GF-D8 (cell line): ENCODE measurements at regions not wholly inside any gene's neighbourhood (a gene's known extent, or its start where the extent isn't known, plus 50 kb on each side); places are given as distances from the start of the nearest gene placed in this dataset.
A peak's percentile ranks its signal among the peaks of the same experiment; 100 is the strongest.
"Not testable (repeated sequence)": the region's sequence is repeated elsewhere in the genome, so short reads cannot be mapped to it uniquely, and the experiment has no call there.

Experiments
- DNase-seq: peaks from one replicate; lab custom pipeline; 2025; lab: John Stamatoyannopoulos, UW

DNA sequence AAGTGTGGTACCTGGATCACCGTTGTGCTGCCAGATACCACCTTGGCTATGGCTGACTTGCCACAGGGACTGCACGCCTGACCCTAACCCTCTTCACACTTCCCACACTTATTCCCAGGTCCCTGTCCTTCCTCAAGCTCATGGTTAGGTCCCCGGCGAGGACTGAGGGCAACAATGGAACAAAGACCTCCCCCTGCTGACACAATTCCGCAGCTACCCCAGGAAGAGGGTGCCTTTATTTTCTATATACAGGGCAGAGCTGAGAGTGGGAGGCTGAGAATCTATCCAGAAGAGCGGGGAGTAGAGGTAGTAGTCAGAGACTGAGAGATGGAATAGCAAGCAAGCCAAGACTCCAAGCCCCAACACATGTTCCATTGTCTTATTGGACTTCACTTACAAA is 118.1 kb upstream of the SEM1 start:
- DNase-seq, result no peak

DNA sequence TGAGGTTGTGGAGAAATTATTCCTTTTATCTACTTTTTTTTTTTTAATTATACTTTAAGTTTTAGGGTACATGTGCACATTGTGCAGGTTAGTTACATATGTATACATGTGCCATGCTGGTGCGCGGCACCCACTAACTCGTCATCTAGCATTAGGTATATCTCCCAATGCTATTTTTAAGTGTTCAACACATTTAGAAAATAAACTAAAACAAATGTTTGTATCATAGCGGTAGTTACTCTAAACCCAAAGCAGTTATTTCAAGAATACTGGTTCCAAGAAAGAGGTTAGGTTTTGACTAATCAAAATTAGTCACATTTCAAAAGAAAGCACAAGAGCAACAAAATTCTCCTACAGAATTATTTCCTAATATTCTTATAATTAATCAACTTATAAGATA is 119.5 kb upstream of the SEM1 start:
- DNase-seq, result not testable (repeated sequence)

- DNase-seq, result no peak
Measured at GRCh38 chr7:96831446-96831845, 121.8 kb upstream of the SEM1 start.

GRCh38 chr7:96832092-96832662 is 122.5 kb upstream of the SEM1 start:
- no peak for DNase-seq

- DNase-seq, result no peak
Measured at GRCh38 chr7:96833676-96834453, 124.2 kb upstream of the SEM1 start.

- DNase-seq, result no peak
Measured at GRCh38 chr7:96836456-96836855, 126.8 kb upstream of the SEM1 start.

DNA sequence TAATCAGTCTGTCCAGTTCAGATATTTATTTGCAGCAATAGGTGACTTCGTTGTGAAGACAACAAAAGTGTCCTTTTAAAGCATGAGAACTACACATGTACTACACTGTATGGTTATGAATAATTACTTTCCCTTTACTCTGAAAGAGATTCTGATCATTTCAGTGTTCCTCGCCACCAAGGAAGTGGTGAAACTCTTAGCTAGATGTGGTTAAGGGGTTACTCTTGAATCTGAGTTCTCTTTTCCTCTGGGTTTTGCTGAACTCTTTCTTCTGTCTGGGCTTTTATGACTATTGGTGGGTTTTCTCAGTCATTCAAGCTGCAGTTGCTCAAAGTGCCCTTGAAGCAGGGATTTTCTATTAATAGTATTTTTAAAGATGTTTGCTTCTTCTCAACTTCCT is 127.9 kb upstream of the SEM1 start:
- peak; percentile 56 for DNase-seq

DNA sequence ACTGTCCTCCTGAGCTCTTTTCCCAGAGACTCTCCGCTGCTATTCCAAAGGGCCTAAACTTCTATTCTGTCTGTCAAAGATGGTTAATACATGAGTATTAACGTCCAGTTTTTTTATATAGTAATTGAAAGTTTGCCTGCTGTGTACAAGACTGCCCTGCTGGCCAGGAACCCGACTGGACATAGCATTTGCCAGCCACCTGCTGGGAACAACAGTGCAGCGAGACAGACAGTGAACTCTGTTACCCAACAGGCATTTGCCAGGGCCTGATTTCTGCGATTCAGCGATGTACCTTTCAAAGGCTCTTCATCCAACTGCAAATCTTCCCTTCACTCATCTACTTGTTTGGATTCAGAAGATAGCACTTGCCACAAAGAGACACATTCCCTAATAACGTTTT is 128.8 kb upstream of the SEM1 start:
- no peak for DNase-seq

GRCh38 chr7:96855139-96855538 is 145.5 kb upstream of the SEM1 start:
- DNase-seq, result no peak

DNA sequence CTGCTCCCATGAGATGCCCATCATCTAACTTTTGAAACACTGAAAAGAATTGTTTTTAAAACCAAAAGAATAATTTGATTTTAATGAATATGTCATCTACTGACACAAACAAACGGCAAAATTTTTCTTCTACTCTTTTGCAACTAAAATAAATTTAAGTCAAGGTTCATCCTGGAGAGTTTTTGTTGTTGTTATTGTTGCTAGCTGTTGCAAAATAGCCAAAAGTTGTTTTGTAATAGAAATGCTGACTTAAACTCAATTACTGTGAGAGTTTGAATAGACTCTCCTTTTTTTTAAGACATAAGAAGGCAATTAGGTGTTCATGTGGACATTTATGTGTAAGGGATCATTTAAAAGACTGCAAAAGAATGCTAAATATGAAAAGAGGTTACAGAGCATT is 146.0 kb upstream of the SEM1 start:
- DNase-seq, result no peak

DNA sequence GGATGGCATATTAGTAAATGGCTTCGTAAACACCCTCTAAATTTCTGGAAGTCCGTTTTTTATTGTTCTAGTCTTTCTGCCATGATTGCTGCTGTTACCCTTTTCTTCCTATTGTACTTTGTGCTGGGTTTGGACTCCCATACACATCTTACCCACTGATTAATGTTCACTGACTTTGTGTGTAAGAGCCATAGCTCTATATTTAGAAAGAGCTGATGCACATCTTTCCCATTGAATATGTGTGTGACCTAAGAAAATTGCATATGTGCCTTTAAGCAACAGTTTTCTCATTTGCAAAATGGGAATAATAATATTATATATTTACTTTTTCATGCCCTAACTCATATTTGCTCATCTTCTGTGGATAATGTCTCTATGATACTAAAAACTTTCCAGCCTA is 135.8 kb upstream of the DLX6 start:
- no peak for DNase-seq

DNA sequence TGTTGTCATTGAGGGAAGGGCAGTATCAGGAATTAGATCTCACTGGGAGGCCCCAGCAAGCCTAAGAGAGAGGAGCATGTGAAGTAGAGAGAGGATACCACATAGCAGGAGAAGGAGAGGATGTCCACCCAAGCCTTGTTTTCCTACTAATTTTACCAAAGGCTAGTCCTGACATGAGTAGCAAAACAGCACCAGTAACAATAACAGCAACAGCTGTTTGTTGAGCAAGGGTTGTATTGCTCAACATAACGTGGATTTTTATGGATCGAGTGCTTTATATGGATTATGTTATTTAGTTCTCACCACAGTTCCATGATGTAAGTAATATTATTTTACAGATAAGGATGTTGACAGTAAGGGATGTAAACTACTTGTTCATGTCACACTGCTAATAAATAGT is 135.2 kb upstream of the DLX6 start:
- DNase-seq, result no peak

DNA sequence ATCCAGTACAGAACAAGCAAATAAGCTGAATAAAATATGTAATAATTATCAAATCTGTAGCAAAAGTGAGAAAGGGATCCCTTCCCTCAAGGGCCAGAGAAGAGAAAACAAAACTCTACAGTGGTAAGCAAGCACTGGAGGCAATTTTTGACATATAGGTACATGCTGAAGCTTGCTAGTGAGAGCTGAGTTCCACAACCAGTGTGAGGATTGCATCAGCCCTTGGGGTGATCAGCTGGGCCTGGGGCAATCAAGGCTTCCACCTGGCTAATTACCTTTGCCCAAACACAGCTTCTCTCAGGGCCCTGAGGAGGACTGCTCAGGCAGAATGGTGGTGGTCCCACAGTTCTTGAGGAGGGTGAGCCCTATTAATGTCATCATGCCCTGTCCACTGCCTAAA is 134.4 kb upstream of the DLX6 start:
- DNase-seq, result no peak

DNA sequence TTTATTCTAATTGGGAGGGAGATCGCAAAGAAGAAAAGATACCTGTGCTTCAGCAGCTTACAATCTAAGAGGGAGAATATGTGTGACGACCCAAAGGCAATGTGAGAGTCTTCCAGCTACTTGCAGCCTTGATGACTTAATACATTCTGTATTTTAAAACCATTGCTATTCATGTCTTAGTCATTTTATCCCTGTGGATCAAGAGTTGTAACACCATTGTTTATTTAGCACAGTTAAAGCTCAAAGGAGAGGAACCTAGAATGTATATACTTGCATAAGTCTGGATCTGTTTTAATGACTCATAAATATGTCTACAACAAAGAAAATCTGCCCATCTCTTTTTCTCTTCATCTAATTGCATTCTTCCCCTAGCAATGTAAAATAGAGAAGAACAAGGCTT is 117.9 kb upstream of the DLX6 start:
- no peak for DNase-seq

DNA sequence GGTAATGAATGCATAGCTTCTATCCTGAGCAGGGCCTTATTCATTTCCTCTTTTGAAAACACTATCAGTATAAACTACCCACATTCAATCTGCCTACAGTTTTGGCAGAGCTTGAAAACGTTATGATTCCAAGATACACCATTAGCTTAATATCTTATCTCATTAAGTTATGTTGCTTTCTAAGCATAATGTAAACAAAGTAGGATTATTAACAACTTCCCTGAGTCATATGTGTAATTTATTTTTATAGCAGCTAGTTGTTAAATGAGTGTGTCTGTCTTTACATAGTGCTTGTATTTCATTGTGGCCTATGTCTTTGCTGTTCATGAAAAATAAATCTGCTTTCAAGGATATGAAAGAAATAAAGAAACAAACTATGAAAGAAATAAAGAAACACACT is 106.2 kb upstream of the DLX6 start:
- no peak for DNase-seq

DNA sequence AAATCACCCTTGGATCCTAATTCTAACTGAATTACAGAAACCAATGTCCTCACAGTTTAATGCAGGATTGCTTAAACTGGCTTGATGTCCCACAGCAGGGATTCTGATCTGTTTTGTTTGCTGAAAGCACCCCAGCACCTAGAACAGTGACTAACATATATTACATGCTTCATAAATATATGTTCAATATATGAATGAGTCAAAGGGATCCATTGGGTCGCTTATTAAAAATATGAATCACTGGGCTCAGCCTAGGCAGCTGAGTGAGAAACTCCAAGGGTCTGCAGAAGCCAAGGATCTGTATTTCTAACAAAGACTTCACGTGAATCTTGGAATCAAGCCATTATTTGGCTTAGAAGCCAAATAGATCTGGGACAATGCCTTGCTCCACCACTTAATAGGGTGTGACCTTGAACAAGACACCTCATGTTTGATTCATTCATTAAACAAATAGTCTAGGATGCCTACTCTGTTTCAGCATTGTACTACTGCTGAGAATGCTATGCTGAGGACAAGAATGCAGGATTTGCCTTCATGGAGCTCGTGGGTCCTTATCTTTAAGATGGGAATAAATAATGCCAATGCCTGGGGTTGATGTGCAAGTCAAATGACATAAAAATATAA is 103.4 kb upstream of the DLX6 start:
- no peak for DNase-seq

DNA sequence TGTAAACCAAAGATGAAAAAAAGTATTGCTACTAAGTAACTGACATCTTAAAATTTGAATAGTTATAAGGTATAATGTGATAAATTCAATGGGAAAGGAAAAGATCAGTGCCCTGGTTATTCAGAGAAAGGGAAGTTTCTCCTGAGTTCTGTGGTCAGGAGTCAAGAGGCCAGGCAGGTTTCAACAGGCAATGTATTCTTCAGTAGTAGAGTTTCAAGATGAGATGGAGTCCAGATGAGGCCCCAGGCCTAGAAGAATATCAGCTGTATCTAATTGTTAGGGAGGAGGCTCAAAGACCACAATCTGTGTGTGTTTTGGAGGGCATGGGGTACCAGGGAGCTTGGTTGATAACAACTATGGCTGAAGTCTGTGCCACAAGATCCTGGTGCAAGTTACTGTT is 101.4 kb upstream of the DLX6 start:
- DNase-seq, result no peak

DNA sequence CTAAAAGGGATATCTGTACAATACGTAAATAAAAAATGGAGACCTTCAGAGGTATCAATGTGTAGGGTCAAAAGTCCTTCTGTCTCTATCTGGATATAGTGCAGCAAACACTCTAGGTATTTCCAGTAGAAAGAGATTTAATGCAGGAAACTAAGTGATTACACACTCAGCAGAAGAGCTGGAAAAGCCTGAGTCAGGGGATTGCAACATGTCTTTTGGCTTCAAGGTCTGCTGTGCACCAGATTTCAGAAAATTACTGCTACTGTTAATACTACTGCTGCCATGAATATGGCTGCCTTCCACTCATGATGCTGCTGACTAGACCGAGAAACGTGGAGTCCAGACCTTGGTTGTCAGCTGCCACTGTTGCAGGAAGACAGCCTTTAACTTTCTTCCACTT is 94.9 kb upstream of the DLX6 start:
- no peak for DNase-seq

- no peak for DNase-seq
Measured at GRCh38 chr7:96915029-96915428, 90.3 kb upstream of the DLX6 start.

DNA sequence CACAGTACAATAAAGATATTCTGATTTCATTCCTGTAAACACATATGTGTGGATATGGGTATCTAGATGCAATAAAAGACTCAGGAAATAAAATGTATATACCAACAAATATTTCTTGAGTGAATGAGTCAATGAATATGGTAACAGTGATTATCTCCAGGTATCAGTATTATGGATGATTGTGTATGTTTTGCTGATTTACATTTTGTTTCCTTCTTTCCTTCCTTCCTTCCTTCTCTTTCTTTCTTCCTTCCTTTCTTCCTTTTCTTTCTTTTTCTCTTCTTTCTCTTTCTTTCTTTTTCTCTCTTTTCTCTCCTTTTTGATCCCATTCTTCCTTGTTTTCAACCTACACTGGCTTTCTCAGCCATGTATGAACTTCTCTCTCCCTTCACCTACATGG is 85.3 kb upstream of the DLX6 start:
- no peak for DNase-seq

DNA sequence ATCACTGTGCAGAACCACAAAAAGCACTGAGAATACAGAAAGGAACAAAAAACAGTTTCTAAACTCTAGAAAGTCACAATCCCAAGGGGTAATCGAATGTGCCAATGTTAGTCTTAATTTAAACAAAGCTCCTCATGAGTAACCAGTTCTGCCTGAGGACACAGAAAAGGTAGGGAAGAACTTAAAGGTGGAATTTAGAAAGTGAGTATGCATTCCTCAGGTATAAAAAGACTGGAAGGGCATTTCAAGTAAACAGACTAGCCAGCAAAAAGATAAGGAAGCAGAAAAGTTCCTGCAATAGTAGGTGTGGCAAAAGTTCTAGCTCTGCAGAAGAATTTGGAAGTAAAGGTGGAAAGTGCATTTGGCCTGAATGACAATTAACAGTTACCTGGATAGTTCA is 84.6 kb upstream of the DLX6 start:
- no peak for DNase-seq

GRCh38 chr7:96921231-96921630 is 84.1 kb upstream of the DLX6 start:
- DNase-seq, result no peak

- DNase-seq, result no peak
Measured at GRCh38 chr7:96921771-96922170, 83.6 kb upstream of the DLX6 start.

DNA sequence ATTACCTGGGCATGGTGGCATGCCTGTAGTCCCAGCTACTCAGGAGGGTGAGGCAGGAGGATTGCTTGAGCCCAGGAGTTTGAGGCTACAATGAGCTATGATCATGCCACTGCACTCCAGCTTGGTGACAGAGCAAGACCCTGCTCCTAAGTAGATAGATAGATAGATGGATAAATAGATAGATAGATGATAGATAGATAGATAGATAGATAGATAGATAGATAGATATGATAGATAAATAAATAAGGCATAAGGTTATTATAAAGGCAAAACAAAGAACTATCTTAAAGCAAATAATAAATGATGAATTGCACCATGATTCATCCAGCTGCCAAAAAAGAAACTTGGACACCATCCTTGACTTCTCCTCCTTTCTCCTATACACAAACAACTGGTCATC is 82.0 kb upstream of the DLX6 start:
- not testable (repeated sequence) for DNase-seq
